ENCODE measurements at regions not wholly inside any gene's neighbourhood (a gene's known extent, or its start where the extent isn't known, plus 50 kb on each side); places are given as distances from the start of the nearest gene placed in this dataset.

DNA sequence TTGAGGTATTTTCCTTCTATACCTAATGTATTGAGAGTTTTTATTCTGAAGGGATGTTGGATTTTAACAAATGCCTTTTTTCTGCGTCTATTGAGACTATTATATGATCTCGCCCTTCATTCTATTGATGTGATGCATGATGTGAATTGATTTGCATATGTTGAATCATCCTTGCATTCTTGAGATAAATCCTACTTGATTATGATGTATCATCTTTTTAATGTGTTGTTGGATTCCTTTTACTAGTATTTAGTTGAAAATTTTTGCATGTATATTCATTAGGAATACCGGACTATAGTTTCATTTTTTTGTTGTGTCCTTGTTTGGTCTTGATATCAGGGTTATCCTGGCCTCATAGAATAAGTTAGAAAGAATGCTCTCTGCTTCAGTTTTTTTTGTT, 169.7 kb downstream of the NPR3 start:
- no peak overlapping the region for H3K27ac Mint-ChIP-seq (ENCODE audit: unreplicated experiment)
- H3K9me3 Mint-ChIP-seq (ENCODE audit: low read depth): peaks cover 47% of the 10 kb centered on the region
- no peak for DNase-seq (ENCODE audit: low spot score)
- no peak overlapping the region for H3K4me3 Mint-ChIP-seq (ENCODE audit: unreplicated experiment)
- TF ChIP-seq, protein P1, sequence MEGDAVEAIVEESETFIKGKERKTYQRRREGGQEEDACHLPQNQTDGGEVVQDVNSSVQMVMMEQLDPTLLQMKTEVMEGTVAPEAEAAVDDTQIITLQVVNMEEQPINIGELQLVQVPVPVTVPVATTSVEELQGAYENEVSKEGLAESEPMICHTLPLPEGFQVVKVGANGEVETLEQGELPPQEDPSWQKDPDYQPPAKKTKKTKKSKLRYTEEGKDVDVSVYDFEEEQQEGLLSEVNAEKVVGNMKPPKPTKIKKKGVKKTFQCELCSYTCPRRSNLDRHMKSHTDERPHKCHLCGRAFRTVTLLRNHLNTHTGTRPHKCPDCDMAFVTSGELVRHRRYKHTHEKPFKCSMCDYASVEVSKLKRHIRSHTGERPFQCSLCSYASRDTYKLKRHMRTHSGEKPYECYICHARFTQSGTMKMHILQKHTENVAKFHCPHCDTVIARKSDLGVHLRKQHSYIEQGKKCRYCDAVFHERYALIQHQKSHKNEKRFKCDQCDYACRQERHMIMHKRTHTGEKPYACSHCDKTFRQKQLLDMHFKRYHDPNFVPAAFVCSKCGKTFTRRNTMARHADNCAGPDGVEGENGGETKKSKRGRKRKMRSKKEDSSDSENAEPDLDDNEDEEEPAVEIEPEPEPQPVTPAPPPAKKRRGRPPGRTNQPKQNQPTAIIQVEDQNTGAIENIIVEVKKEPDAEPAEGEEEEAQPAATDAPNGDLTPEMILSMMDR (IDR thresholded peaks at IDR 0.05): no peak
- H3K27me3 Mint-ChIP-seq (ENCODE audit: low read depth): no peaks in the 10 kb centered on the region
- H3K4me1 Mint-ChIP-seq (ENCODE audit: low read depth): no peaks in the 10 kb centered on the region
- H3K36me3 Mint-ChIP-seq (ENCODE audit: low read depth): peaks cover 18% of the 10 kb centered on the region

DNA sequence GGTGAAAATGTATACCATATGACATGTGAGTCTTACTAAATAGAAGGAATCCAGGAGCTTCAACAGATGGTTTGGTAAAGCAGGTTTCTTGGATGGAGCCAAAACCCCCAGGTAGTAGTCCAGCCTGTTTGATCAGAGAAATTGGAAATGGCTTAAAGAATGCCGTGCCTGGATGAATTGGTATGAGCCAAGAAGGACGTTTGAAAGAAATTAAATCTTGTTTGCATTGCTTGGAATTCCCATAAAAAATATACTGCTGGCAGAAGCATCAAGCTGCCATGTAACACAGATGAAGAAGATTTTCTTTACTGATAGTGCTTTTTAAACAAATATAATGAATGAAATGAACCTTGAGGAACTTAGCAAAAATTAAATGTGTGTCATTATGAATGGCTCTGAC, 176.3 kb downstream of the NPR3 start:
- Mint-ChIP-seq H3K27me3 (ENCODE audit: low read depth) (no peaks in the 10 kb centered on the region), H3K4me3 (ENCODE audit: unreplicated experiment) (no peak overlapping the region), H3K27ac (ENCODE audit: unreplicated experiment) (no peak overlapping the region), H3K9me3 (ENCODE audit: low read depth) (peaks cover 22% of the 10 kb centered on the region), H3K36me3 (ENCODE audit: low read depth) (peaks cover 15% of the 10 kb centered on the region), H3K4me1 (ENCODE audit: low read depth) (peaks cover 7% of the 10 kb centered on the region)
- TF ChIP-seq, protein P1 (IDR thresholded peaks at IDR 0.05): no peak
- DNase-seq (ENCODE audit: low spot score): no peak

DNA sequence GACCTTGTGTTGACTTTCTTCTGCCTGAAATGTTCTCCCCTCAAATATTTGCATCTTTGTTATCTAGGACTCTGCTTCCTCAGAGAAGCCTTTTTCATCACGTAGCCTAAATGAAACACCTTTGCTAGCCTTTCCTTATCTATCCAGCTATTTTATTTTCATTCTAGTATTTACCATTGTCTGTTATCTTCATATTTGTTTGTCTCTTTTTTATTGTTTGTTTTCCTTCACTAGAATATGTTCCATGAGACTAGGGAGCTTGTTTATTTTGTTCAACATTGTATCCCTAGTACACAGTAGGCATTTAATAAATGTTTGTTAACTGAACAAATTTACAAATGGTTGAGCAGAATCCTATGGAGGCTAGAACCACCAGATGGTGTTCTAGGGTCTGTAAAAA, 178.0 kb downstream of the NPR3 start:
- no peak for DNase-seq (ENCODE audit: low spot score)
- H3K4me1 Mint-ChIP-seq (ENCODE audit: low read depth): peaks cover 7% of the 10 kb centered on the region
- no peak overlapping the region for H3K4me3 Mint-ChIP-seq (ENCODE audit: unreplicated experiment)
- TF ChIP-seq, protein P1 (IDR thresholded peaks at IDR 0.05): no peak
- H3K9me3 Mint-ChIP-seq (ENCODE audit: low read depth): peaks cover 9% of the 10 kb centered on the region
- no peak overlapping the region for H3K27ac Mint-ChIP-seq (ENCODE audit: unreplicated experiment)
- peaks cover 8% of the 10 kb centered on the region for H3K36me3 Mint-ChIP-seq (ENCODE audit: low read depth)
- no peaks in the 10 kb centered on the region for H3K27me3 Mint-ChIP-seq (ENCODE audit: low read depth)

DNA sequence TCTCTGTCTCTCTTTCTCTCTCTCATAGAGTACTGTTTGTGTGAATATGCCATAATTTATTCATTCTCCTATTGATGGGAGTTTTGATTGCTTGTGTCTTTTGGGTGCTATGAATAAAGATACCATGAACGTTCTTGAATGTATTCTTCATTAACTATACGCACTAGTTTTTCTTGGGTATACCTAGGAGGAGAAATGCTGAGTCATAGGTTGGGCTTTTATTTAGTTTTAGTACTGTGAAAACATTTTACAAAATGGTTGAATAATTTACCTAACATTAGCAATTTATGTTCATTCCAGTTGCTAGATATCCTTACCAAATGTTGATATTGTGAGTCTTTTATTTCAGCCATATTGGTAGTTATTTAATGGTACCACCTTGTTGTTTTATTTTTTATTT, 192.5 kb downstream of the NPR3 start:
- Mint-ChIP-seq H3K4me3 (ENCODE audit: unreplicated experiment) (no peak overlapping the region), H3K27ac (ENCODE audit: unreplicated experiment) (no peak overlapping the region), H3K4me1 (ENCODE audit: low read depth) (no peaks in the 10 kb centered on the region), H3K27me3 (ENCODE audit: low read depth) (no peaks in the 10 kb centered on the region), H3K9me3 (ENCODE audit: low read depth) (peaks cover 15% of the 10 kb centered on the region), H3K36me3 (ENCODE audit: low read depth) (peaks cover 6% of the 10 kb centered on the region)
- no peak for DNase-seq (ENCODE audit: low spot score)
- TF ChIP-seq, protein P1 (IDR thresholded peaks at IDR 0.05): no peak

DNA sequence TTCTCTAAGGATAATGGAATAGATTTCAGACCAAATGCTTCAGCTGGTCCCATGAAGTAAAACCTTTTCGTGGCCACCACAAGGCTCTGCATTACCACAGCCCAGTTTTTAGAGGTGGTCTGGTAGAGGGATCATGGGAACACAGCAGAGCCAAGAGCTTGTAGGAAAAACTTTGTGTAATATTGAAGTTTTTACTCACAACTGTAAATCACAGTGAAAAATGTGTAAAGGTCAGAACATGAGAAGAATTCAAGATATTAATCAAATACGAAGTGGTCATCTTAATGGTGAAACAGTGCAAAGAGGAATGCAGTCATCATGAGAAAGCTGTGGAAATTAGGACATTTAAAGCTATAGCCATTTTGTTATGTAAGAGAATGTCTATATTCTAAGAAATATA, 197.5 kb downstream of the NPR3 start:
- no peak for DNase-seq (ENCODE audit: low spot score)
- H3K4me3 Mint-ChIP-seq (ENCODE audit: unreplicated experiment): no peak overlapping the region

More for the DNA sequence above, 197.5 kb downstream of the NPR3 start:
- Mint-ChIP-seq H3K4me1 (ENCODE audit: low read depth) (peaks cover 9% of the 10 kb centered on the region), H3K27ac (ENCODE audit: unreplicated experiment) (no peak overlapping the region), H3K9me3 (ENCODE audit: low read depth) (peaks cover 19% of the 10 kb centered on the region), H3K27me3 (ENCODE audit: low read depth) (no peaks in the 10 kb centered on the region), H3K36me3 (ENCODE audit: low read depth) (peaks cover 7% of the 10 kb centered on the region)
- TF ChIP-seq, protein P1 (IDR thresholded peaks at IDR 0.05): no peak
